ENCODE measurements at regions not wholly inside any gene's neighbourhood (a gene's known extent, or its start where the extent isn't known, plus 50 kb on each side); places are given as distances from the start of the nearest gene placed in this dataset.

- Mint-ChIP-seq H3K4me3 (no peak overlapping the region), H3K36me3 (ENCODE audit: low read depth) (no peaks in the 10 kb centered on the region), H3K27me3 (no peaks in the 10 kb centered on the region), H3K9me3 (peaks cover 10% of the 10 kb centered on the region), H3K4me1 (no peaks in the 10 kb centered on the region), H3K27ac (no peak overlapping the region)
- DNase-seq: no peak
- intact Hi-C loops (cut with micrococcal nuclease): no loop called here
Measured at GRCh38 chr4:56211202-56211601, 176.1 kb downstream of the AASDH start.

- no peak overlapping the region for H3K27ac Mint-ChIP-seq
- no peaks in the 10 kb centered on the region for H3K27me3 Mint-ChIP-seq
- intact Hi-C loops (cut with micrococcal nuclease): no loop called here
- H3K4me3 Mint-ChIP-seq: no peak overlapping the region
- no peaks in the 10 kb centered on the region for H3K36me3 Mint-ChIP-seq (ENCODE audit: low read depth)
- peaks cover 8% of the 10 kb centered on the region for H3K9me3 Mint-ChIP-seq
- DNase-seq: no peak
- H3K4me1 Mint-ChIP-seq: no peaks in the 10 kb centered on the region
Measured at GRCh38 chr4:56210397-56210796, 176.9 kb downstream of the AASDH start.

- Mint-ChIP-seq H3K4me3 (no peak overlapping the region), H3K27me3 (no peaks in the 10 kb centered on the region), H3K27ac (no peak overlapping the region), H3K4me1 (no peaks in the 10 kb centered on the region), H3K9me3 (peaks cover 8% of the 10 kb centered on the region), H3K36me3 (ENCODE audit: low read depth) (no peaks in the 10 kb centered on the region)
- DNase-seq: no peak
- intact Hi-C loops (cut with micrococcal nuclease): no loop called here
Measured at GRCh38 chr4:56209767-56210166, 177.5 kb downstream of the AASDH start.

GRCh38 chr4:56208103-56208502 is 179.2 kb downstream of the AASDH start:
- no peak for DNase-seq
- Mint-ChIP-seq H3K4me1 (no peaks in the 10 kb centered on the region), H3K27ac (no peak overlapping the region), H3K27me3 (no peaks in the 10 kb centered on the region), H3K36me3 (ENCODE audit: low read depth) (no peaks in the 10 kb centered on the region), H3K9me3 (peaks cover 8% of the 10 kb centered on the region), H3K4me3 (no peak overlapping the region)
- intact Hi-C loops (cut with micrococcal nuclease): no loop called here

- Mint-ChIP-seq H3K4me1 (no peaks in the 10 kb centered on the region), H3K27me3 (peaks cover 2% of the 10 kb centered on the region), H3K4me3 (no peak overlapping the region), H3K36me3 (ENCODE audit: low read depth) (no peaks in the 10 kb centered on the region), H3K9me3 (peaks cover 1% of the 10 kb centered on the region), H3K27ac (no peak overlapping the region)
- DNase-seq: no peak
- intact Hi-C loops (cut with micrococcal nuclease): no loop called here
Measured at GRCh38 chr4:56206258-56206657, 181.0 kb downstream of the AASDH start.

- no peak overlapping the region for H3K27ac Mint-ChIP-seq
- no peaks in the 10 kb centered on the region for H3K9me3 Mint-ChIP-seq
- no peak for DNase-seq
- H3K27me3 Mint-ChIP-seq: peaks cover 12% of the 10 kb centered on the region
- intact Hi-C loops (cut with micrococcal nuclease): no loop called here
- H3K4me3 Mint-ChIP-seq: no peak overlapping the region
- H3K4me1 Mint-ChIP-seq: no peaks in the 10 kb centered on the region
- H3K36me3 Mint-ChIP-seq (ENCODE audit: low read depth): no peaks in the 10 kb centered on the region
Measured at GRCh38 chr4:56200275-56200674, 187.0 kb downstream of the AASDH start.

GRCh38 chr4:56198265-56198664 is 189.0 kb downstream of the AASDH start:
- DNase-seq: no peak
- H3K27ac Mint-ChIP-seq: no peak overlapping the region
- no peak overlapping the region for H3K4me3 Mint-ChIP-seq
- H3K9me3 Mint-ChIP-seq: no peaks in the 10 kb centered on the region
- no peaks in the 10 kb centered on the region for H3K36me3 Mint-ChIP-seq (ENCODE audit: low read depth)
- intact Hi-C loops (cut with micrococcal nuclease): no loop called here
- H3K4me1 Mint-ChIP-seq: no peaks in the 10 kb centered on the region
- H3K27me3 Mint-ChIP-seq: peaks cover 14% of the 10 kb centered on the region

- peaks cover 5% of the 10 kb centered on the region for H3K9me3 Mint-ChIP-seq
- no peaks in the 10 kb centered on the region for H3K4me1 Mint-ChIP-seq
- H3K36me3 Mint-ChIP-seq (ENCODE audit: low read depth): no peaks in the 10 kb centered on the region
- H3K4me3 Mint-ChIP-seq: no peak overlapping the region
- peaks cover 16% of the 10 kb centered on the region for H3K27me3 Mint-ChIP-seq
- intact Hi-C loops (cut with micrococcal nuclease): no loop called here
- DNase-seq: no peak
- H3K27ac Mint-ChIP-seq: no peak overlapping the region
Measured at GRCh38 chr4:56197387-56197786, 189.9 kb downstream of the AASDH start.

- peaks cover 14% of the 10 kb centered on the region for H3K27me3 Mint-ChIP-seq
- no peak overlapping the region for H3K4me3 Mint-ChIP-seq
- H3K4me1 Mint-ChIP-seq: no peaks in the 10 kb centered on the region
- no peak for DNase-seq
- no peak overlapping the region for H3K27ac Mint-ChIP-seq
- intact Hi-C loops (cut with micrococcal nuclease): no loop called here
- no peaks in the 10 kb centered on the region for H3K36me3 Mint-ChIP-seq (ENCODE audit: low read depth)
- peaks cover 5% of the 10 kb centered on the region for H3K9me3 Mint-ChIP-seq
Measured at GRCh38 chr4:56195025-56195424, 192.3 kb downstream of the AASDH start.

- H3K27ac Mint-ChIP-seq: no peak overlapping the region
- H3K27me3 Mint-ChIP-seq: peaks cover 5% of the 10 kb centered on the region
- intact Hi-C loops (cut with micrococcal nuclease): no loop called here
- peaks cover 5% of the 10 kb centered on the region for H3K9me3 Mint-ChIP-seq
- H3K4me3 Mint-ChIP-seq: no peak overlapping the region
- no peak for DNase-seq
- H3K36me3 Mint-ChIP-seq (ENCODE audit: low read depth): no peaks in the 10 kb centered on the region
- H3K4me1 Mint-ChIP-seq: no peaks in the 10 kb centered on the region
Measured at GRCh38 chr4:56191534-56191933, 195.8 kb downstream of the AASDH start.

GRCh38 chr4:56187688-56188087 is 199.6 kb downstream of the AASDH start:
- peaks cover 5% of the 10 kb centered on the region for H3K9me3 Mint-ChIP-seq
- no peaks in the 10 kb centered on the region for H3K27me3 Mint-ChIP-seq
- peaks cover 8% of the 10 kb centered on the region for H3K4me1 Mint-ChIP-seq
- DNase-seq: no peak
- H3K36me3 Mint-ChIP-seq (ENCODE audit: low read depth): no peaks in the 10 kb centered on the region
- no peak overlapping the region for H3K4me3 Mint-ChIP-seq
- no peak overlapping the region for H3K27ac Mint-ChIP-seq
- intact Hi-C loops (cut with micrococcal nuclease): no loop called here

GRCh38 chr4:56186808-56187523 is 200.3 kb downstream of the AASDH start:
- no peak for DNase-seq
- intact Hi-C loops (cut with micrococcal nuclease): no loop called here
- no peaks in the 10 kb centered on the region for H3K36me3 Mint-ChIP-seq (ENCODE audit: low read depth)
- H3K4me1 Mint-ChIP-seq: peaks cover 13% of the 10 kb centered on the region
- no peak overlapping the region for H3K27ac Mint-ChIP-seq
- H3K4me3 Mint-ChIP-seq: no peak overlapping the region
- peaks cover 4% of the 10 kb centered on the region for H3K9me3 Mint-ChIP-seq
- no peaks in the 10 kb centered on the region for H3K27me3 Mint-ChIP-seq

- H3K4me3 Mint-ChIP-seq: no peak overlapping the region
Measured at GRCh38 chr4:56185901-56186300, 201.4 kb downstream of the AASDH start.

GRCh38 chr4:56184214-56184613 is 203.1 kb downstream of the AASDH start:
- no peak for DNase-seq
- H3K9me3 Mint-ChIP-seq: peaks cover 9% of the 10 kb centered on the region
- no peaks in the 10 kb centered on the region for H3K27me3 Mint-ChIP-seq
- H3K27ac Mint-ChIP-seq: no peak overlapping the region
- intact Hi-C loops (cut with micrococcal nuclease): loop anchor here (5.0 kb wide), 3 partner anchors 78 to 237 kb away; partner anchors contain the start of genes AASDH and CEP135
- no peaks in the 10 kb centered on the region for H3K36me3 Mint-ChIP-seq (ENCODE audit: low read depth)
- no peak overlapping the region for H3K4me3 Mint-ChIP-seq
- H3K4me1 Mint-ChIP-seq: peaks cover 27% of the 10 kb centered on the region

More at GRCh38 chr4:56185901-56186300, 201.4 kb downstream of the AASDH start:
- intact Hi-C loops (cut with micrococcal nuclease): no loop called here
- DNase-seq: no peak
- no peaks in the 10 kb centered on the region for H3K27me3 Mint-ChIP-seq
- H3K27ac Mint-ChIP-seq: no peak overlapping the region
- peaks cover 23% of the 10 kb centered on the region for H3K4me1 Mint-ChIP-seq
- no peaks in the 10 kb centered on the region for H3K36me3 Mint-ChIP-seq (ENCODE audit: low read depth)
- peaks cover 9% of the 10 kb centered on the region for H3K9me3 Mint-ChIP-seq
